ENCODE measurements at regions not wholly inside any gene's neighbourhood (a gene's known extent, or its start where the extent isn't known, plus 50 kb on each side); places are given as distances from the start of the nearest gene placed in this dataset.

GRCh38 chr15:85878828-85879225 lies 84.1 kb upstream of the KLHL25 start:
- no peak for TF ChIP-seq EP300 (IDR thresholded peaks at IDR 0.05; ENCODE audit: borderline replicate concordance)
- TF ChIP-seq YY1 (IDR thresholded peaks at IDR 0.05; ENCODE audit: low read depth): no peak
- no peak for TF ChIP-seq RAD21 (IDR thresholded peaks at IDR 0.05; ENCODE audit: low read depth)

GRCh38 chr15:85879334-85880163 lies 84.8 kb upstream of the KLHL25 start:
- TF ChIP-seq MAX (IDR thresholded peaks at IDR 0.05) (no peak), CEBPB (IDR thresholded peaks at IDR 0.05) (no peak)

DNA sequence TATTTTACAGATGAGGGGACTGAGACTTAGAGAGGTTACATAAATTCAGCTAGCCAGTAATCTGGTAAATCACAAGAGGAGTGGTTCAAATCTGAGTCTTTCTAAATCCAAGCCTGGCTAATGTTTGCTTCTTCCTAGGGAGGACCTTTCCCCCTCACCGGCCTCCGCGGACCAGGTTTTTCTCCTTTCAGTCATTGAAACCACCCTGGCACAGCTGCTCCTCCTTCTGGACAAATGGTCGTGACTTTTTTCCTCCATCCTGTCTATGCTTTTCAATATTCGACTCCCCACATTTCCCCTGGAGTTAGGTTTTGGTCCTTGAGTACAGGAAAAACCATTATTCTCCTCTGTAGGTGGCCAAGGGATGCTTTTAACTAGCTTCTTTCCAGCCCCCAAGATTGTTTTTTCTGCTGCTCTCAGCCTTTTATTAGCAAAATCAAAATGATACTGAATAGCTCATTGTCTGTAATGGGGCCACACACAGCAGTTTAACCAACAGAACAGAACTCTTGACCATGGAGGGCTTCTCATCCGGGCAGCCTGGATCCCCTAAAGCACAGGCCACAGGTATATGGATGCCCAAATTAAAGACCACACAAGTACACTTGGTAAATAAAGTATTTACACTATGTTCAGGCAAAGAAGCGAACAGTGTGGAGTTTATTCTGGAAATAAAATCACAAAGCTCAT lies 85.9 kb upstream of the KLHL25 start:
- no peak for TF ChIP-seq EP300 (IDR thresholded peaks at IDR 0.05; ENCODE audit: borderline replicate concordance)

- no peak for TF ChIP-seq ZBTB7A (IDR thresholded peaks at IDR 0.05; ENCODE audit: low read depth)
- TF ChIP-seq YY1 (IDR thresholded peaks at IDR 0.05; ENCODE audit: low read depth): no peak
- no peak for TF ChIP-seq MAX (IDR thresholded peaks at IDR 0.05)
- TF ChIP-seq, protein P1, sequence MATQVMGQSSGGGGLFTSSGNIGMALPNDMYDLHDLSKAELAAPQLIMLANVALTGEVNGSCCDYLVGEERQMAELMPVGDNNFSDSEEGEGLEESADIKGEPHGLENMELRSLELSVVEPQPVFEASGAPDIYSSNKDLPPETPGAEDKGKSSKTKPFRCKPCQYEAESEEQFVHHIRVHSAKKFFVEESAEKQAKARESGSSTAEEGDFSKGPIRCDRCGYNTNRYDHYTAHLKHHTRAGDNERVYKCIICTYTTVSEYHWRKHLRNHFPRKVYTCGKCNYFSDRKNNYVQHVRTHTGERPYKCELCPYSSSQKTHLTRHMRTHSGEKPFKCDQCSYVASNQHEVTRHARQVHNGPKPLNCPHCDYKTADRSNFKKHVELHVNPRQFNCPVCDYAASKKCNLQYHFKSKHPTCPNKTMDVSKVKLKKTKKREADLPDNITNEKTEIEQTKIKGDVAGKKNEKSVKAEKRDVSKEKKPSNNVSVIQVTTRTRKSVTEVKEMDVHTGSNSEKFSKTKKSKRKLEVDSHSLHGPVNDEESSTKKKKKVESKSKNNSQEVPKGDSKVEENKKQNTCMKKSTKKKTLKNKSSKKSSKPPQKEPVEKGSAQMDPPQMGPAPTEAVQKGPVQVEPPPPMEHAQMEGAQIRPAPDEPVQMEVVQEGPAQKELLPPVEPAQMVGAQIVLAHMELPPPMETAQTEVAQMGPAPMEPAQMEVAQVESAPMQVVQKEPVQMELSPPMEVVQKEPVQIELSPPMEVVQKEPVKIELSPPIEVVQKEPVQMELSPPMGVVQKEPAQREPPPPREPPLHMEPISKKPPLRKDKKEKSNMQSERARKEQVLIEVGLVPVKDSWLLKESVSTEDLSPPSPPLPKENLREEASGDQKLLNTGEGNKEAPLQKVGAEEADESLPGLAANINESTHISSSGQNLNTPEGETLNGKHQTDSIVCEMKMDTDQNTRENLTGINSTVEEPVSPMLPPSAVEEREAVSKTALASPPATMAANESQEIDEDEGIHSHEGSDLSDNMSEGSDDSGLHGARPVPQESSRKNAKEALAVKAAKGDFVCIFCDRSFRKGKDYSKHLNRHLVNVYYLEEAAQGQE (IDR thresholded peaks at IDR 0.05; ENCODE audit: low read depth): no peak
- no peak for TF ChIP-seq TEAD4 (IDR thresholded peaks at IDR 0.05)
- no peak for TF ChIP-seq EP300 (IDR thresholded peaks at IDR 0.05; ENCODE audit: borderline replicate concordance)
- TF ChIP-seq NFIC (IDR thresholded peaks at IDR 0.05): no peak
- no peak for TF ChIP-seq RAD21 (IDR thresholded peaks at IDR 0.05; ENCODE audit: low read depth)
- TF ChIP-seq TCF12 (IDR thresholded peaks at IDR 0.05; ENCODE audit: low read depth): no peak
- TF ChIP-seq USF1 (IDR thresholded peaks at IDR 0.05): no peak
- TF ChIP-seq EGR1 (IDR thresholded peaks at IDR 0.05): no peak
- TF ChIP-seq CEBPB (IDR thresholded peaks at IDR 0.05): no peak
- TF ChIP-seq TAF1 (IDR thresholded peaks at IDR 0.05; ENCODE audit: low read depth): no peak
- TF ChIP-seq CREB1 (IDR thresholded peaks at IDR 0.05; ENCODE audit: low read depth): no peak
- TF ChIP-seq FOXM1 (IDR thresholded peaks at IDR 0.05; ENCODE audit: borderline replicate concordance, low read depth): no peak
Measured at GRCh38 chr15:85886309-85886811, 91.6 kb upstream of the KLHL25 start.

DNA sequence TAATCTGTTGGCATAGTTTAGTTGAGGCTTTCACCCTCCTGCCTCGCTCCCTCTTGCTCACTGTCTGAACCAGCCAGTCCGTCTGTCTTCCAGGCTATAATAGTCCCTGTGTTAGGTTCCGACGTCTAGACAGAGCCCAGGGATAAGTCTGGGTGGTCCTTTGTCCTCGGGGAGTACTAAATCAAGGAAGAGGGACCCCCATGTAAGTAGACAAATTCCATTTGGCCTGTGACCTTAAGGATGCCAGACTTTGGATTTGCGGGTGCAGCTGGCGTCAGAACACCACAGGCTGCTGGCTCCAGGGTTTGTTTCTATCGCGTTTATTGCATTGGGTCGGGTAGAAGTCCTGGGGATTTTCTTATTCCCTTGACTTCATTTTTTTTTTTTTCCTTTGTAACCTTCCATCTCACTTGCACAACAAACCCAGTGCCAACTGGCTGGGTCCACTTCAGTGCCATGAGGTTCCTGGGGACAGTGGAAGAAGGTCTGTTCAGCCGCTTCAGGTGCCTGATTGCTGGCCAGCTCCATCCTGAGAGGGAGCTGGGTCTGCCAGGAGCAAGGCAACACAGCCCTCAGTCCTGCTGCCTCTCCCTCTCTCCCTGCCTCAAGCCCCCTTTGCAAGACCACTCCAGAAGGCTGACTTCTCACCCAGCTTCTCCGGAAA lies 95.4 kb upstream of the KLHL25 start:
- TF ChIP-seq, protein P1 (IDR thresholded peaks at IDR 0.05; ENCODE audit: low read depth): peak; percentile 52
- no peak for TF ChIP-seq RAD21 (IDR thresholded peaks at IDR 0.05; ENCODE audit: low read depth)

DNA sequence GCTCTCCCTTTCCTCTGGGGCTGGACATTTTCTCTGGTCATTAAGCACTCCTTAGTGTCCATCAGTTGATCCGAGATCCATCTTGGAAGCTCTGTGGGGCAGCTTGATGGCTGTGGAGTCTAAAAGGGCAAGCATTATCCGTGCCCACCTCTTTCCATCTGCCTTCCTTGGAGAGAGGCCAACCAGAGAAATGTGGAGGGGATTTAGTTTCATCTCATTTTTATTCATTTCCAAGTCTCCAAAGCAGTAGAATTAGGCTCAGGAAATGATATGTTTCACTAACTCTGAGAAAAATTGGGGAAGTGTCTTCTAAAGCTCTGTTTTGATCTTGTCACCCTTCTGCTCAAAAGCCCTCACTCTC lies 95.9 kb upstream of the KLHL25 start:
- TF ChIP-seq FOXM1 (IDR thresholded peaks at IDR 0.05; ENCODE audit: borderline replicate concordance, low read depth) (no peak), CEBPB (IDR thresholded peaks at IDR 0.05) (no peak), USF1 (IDR thresholded peaks at IDR 0.05) (no peak), CREB1 (IDR thresholded peaks at IDR 0.05; ENCODE audit: low read depth) (no peak), TAF1 (IDR thresholded peaks at IDR 0.05; ENCODE audit: low read depth) (no peak), TCF12 (IDR thresholded peaks at IDR 0.05; ENCODE audit: low read depth) (no peak), NFIC (IDR thresholded peaks at IDR 0.05) (no peak), EP300 (IDR thresholded peaks at IDR 0.05; ENCODE audit: borderline replicate concordance) (no peak), RAD21 (IDR thresholded peaks at IDR 0.05; ENCODE audit: low read depth) (no peak), YY1 (IDR thresholded peaks at IDR 0.05; ENCODE audit: low read depth) (no peak)

Measured in Ishikawa (cell line).